A549 (cell line): ENCODE measurements at regions not wholly inside any gene's neighbourhood (a gene's known extent, or its start where the extent isn't known, plus 50 kb on each side); places are given as distances from the start of the nearest gene placed in this dataset.
"Not testable (repeated sequence)": the region's sequence is repeated elsewhere in the genome, so short reads cannot be mapped to it uniquely, and the experiment has no call there.

ENCODE experiments used
- ATAC-seq, 2 experiments: fragments of 200-7000 bp in 1 of 2; fragments of >200 bp in 1 of 2; cut with Nextera tagmentation in 1 of 2; cut with Tn5 transposase in 1 of 2; 3 replicates each; pipeline versions ENCODE4 v1.8.0 to v1.9.1; 2018 to 2020; ENCODE audit warnings: mild to moderate bottlenecking in 1 of 2, moderate library complexity in 1 of 2
- CTCF ChIA-PET: fragments of 300-600 bp; sonication (Branson Sonifier 250); formaldehyde crosslinking; extraction: SDS; loops from one replicate; lab custom pipeline; 2021; ENCODE audit warnings: antibody characterized with exemption, inconsistent platforms; lab: Yijun Ruan, JAX
- POLR2A ChIA-PET: fragments of 350-600 bp; formaldehyde crosslinking; extraction: SDS; loops from one replicate; lab custom pipeline; 2021; ENCODE audit warnings: antibody characterized with exemption, inconsistent platforms; lab: Yijun Ruan, JAX
- DNase-seq, 2 experiments: peaks; one replicate each; pipeline versions ENCODE4 v3.0.0 to v3.0.0-alpha.2; 2011 to 2016; ENCODE audit warnings: low read depth in 1 of 2, low spot score in 1 of 2
- FAIRE-seq: peaks from 2 replicates; lab custom pipeline; 2011; peaks lifted over from hg19 to GRCh38; lab: Jason Lieb, UNC
- H3K27ac ChIP-seq, 2 experiments: fragments of >200 bp; sonication (Bioruptor Twin); formaldehyde crosslinking; 3 replicates each; pipeline ENCODE4 v1.5.1; 2016 to 2017
- H3K4me1 ChIP-seq: fragments of >200 bp; sonication (Bioruptor Twin); formaldehyde crosslinking; 3 replicates; pipeline ENCODE4 v1.6.1; 2016
- H3K4me2 ChIP-seq: fragments of >200 bp; sonication (Bioruptor Twin); formaldehyde crosslinking; 3 replicates; pipeline ENCODE4 v1.6.1; 2016
- H3K4me3 ChIP-seq: fragments of >200 bp; sonication (Bioruptor Twin); formaldehyde crosslinking; 3 replicates; pipeline ENCODE4 v1.5.1; 2016
- H3K9me3 ChIP-seq: fragments of >200 bp; sonication (Bioruptor Twin); formaldehyde crosslinking; 3 replicates; pipeline ENCODE4 v1.6.1; 2016
- ATOH8 ChIP-seq: fragments of 250-450 bp; sonication (Bioruptor Pico); IDR thresholded peaks from 2 replicates; pipeline ENCODE4 v1.5.0; 2020; ENCODE audit warnings: low read depth, mild to moderate bottlenecking, moderate library complexity
- CBX2 ChIP-seq: fragments of 200-600 bp; sonication (generic); IDR thresholded peaks from 2 replicates; pipeline ENCODE4 v1.6.1; 2016; ENCODE audit warnings: low read depth, mild to moderate bottlenecking, borderline replicate concordance
- CEBPB ChIP-seq, 2 experiments: fragments of >200 bp in 1 of 2; sonication (Bioruptor Twin) in 1 of 2; formaldehyde crosslinking in 1 of 2; IDR thresholded peaks; 2 replicates each; pipeline ENCODE4 v1.6.1; 2012 to 2016
- CHD2 ChIP-seq: fragments of 150-350 bp; IDR thresholded peaks from 2 replicates; pipeline ENCODE4 v1.6.1; 2014; ENCODE audit warnings: low read length; ENCODE audit not compliant: partially characterized antibody
- CTCF ChIP-seq: fragments of >200 bp; sonication (Bioruptor Twin); formaldehyde crosslinking; IDR thresholded peaks from 3 replicates; pipeline ENCODE4 v1.5.1; 2016
- EHMT2 ChIP-seq: fragments of 200-600 bp; sonication (generic); IDR thresholded peaks from 2 replicates; pipeline ENCODE4 v1.6.1; 2016; ENCODE audit warnings: antibody characterized with exemption, low read depth, mild to moderate bottlenecking, moderate library complexity
- ELK1 ChIP-seq: fragments of 150-350 bp; IDR thresholded peaks from 2 replicates; pipeline ENCODE4 v1.6.1; 2014; ENCODE audit warnings: low read depth, mild to moderate bottlenecking, low read length
- EP300 ChIP-seq, 2 experiments: fragments of >200 bp; sonication (Bioruptor Twin); formaldehyde crosslinking; IDR thresholded peaks; 2 replicates in 1 of 2; 3 replicates in 1 of 2; pipeline ENCODE4 v1.6.1; 2016 to 2017
- FOXS1 ChIP-seq: fragments of 250-450 bp; sonication (Bioruptor Pico); IDR thresholded peaks from 2 replicates; pipeline ENCODE4 v1.5.0; 2020; ENCODE audit warnings: mild to moderate bottlenecking, moderate library complexity
- JUN ChIP-seq, 2 experiments: fragments of >200 bp; sonication (Bioruptor Twin); formaldehyde crosslinking; IDR thresholded peaks; 2 replicates in 1 of 2; 3 replicates in 1 of 2; pipeline ENCODE4 v1.6.1; 2016 to 2017
- KDM1A ChIP-seq: fragments of 200-600 bp; sonication (generic); IDR thresholded peaks from 2 replicates; pipeline ENCODE4 v1.6.1; 2016; ENCODE audit warnings: low read depth, mild to moderate bottlenecking
- MAZ ChIP-seq: fragments of 150-350 bp; IDR thresholded peaks from 2 replicates; pipeline ENCODE4 v1.6.1; 2014; ENCODE audit warnings: antibody characterized with exemption, low read depth, low read length, borderline replicate concordance
- MYC ChIP-seq: IDR thresholded peaks from 2 replicates; pipeline ENCODE4 v1.6.1; 2012; ENCODE audit warnings: mild to moderate bottlenecking, inconsistent platforms, low read length, improper control_type of control experiment, borderline replicate concordance
- NFE2L2 ChIP-seq: fragments of 150-350 bp; conservative IDR thresholded peaks from 2 replicates; pipeline ENCODE4 v1.6.1; 2014; ENCODE audit warnings: low read length
- NR3C1 ChIP-seq: fragments of >200 bp; sonication (Bioruptor Twin); formaldehyde crosslinking; IDR thresholded peaks from 3 replicates; pipeline ENCODE4 v1.6.1; 2017
- PHF8 ChIP-seq: fragments of 200-600 bp; sonication (generic); IDR thresholded peaks from 2 replicates; pipeline ENCODE4 v1.6.1; 2016; ENCODE audit warnings: low read depth, mild to moderate bottlenecking, antibody characterized with exemption, moderate library complexity, borderline replicate concordance
- RCOR1 ChIP-seq: fragments of 150-350 bp; IDR thresholded peaks from 2 replicates; pipeline ENCODE4 v1.6.1; 2014; ENCODE audit warnings: antibody characterized with exemption, low read length, low read depth
- RFX5 ChIP-seq: fragments of 450-650 bp; IDR thresholded peaks from 2 replicates; pipeline ENCODE4 v1.7.1; 2014; ENCODE audit warnings: antibody characterized with exemption, mild to moderate bottlenecking, moderate library complexity
- SMC3 ChIP-seq: fragments of >200 bp; sonication (Bioruptor Twin); formaldehyde crosslinking; IDR thresholded peaks from 3 replicates; pipeline ENCODE4 v1.6.1; 2018; ENCODE audit warnings: inconsistent platforms
- SREBF2 ChIP-seq: fragments of 450-650 bp; IDR thresholded peaks from 2 replicates; pipeline ENCODE4 v1.6.1; 2014; ENCODE audit warnings: mild to moderate bottlenecking, moderate library complexity
- TP53 ChIP-seq: fragments of 250-450 bp; sonication (Bioruptor Pico); IDR thresholded peaks from 2 replicates; pipeline ENCODE4 v1.5.0; 2021; ENCODE audit warnings: mild to moderate bottlenecking, moderate library complexity
- ZC3H11A ChIP-seq: fragments of 450-650 bp; IDR thresholded peaks from 2 replicates; pipeline ENCODE4 v1.6.1; 2014; ENCODE audit warnings: antibody characterized with exemption, mild to moderate bottlenecking
- ZNF302 ChIP-seq: fragments of 250-450 bp; sonication (Bioruptor Pico); IDR thresholded peaks from 2 replicates; pipeline ENCODE4 v1.9.0; 2021; ENCODE audit warnings: inconsistent platforms, mild to moderate bottlenecking, moderate library complexity
- WGBS: methylation state at CpG from one replicate; pipeline ENCODE4 v1.1.6; 2017; ENCODE audit errors: missing lambda C conversion rate; 5-methylcytosine and 5-hydroxymethylcytosine counted together
- TF ChIP-seq, protein P1 (sequence below): fragments of 450-650 bp; IDR thresholded peaks from 2 replicates; pipeline ENCODE4 v1.6.1; 2014; ENCODE audit warnings: antibody characterized with exemption
- TF ChIP-seq, protein P2 (sequence below): fragments of >200 bp; sonication (Bioruptor Twin); formaldehyde crosslinking; IDR thresholded peaks from 3 replicates; pipeline ENCODE4 v1.6.1; 2016

DNA sequence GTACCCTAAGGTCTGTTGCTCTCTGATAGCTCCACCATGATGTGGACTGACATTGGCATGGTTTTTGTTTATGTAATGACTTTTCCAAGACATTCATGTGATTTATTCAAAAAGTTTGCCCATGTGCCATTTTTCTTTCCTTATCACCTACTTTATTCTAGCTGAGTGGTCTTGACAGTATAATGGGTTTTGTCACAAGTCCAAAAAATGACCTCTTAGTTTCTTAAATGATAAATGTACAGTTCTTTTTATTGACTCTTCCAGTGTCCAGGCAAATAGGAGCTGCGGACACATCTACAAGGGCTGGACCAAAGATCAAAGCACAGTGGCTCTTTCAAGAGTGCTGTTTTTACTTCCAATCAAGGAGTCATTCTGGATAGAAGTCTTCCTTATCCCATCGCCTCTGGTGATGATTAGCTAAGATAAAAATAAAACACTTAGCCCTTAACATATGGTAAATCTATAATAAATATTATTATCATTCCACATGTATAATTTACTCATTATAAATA, 141.4 kb downstream of the MMUT start:
- peaks cover 4% of the 10 kb centered on the region; the same call in 1 of the 3 replicates for H3K4me1 ChIP-seq
- FAIRE-seq (no peak), ATAC-seq (no peak), DNase-seq (no peak)
- no peaks in the 10 kb centered on the region for H3K9me3 ChIP-seq
- no peak overlapping the region for H3K4me3 ChIP-seq
- H3K4me2 ChIP-seq: no peak overlapping the region
- WGBS: 71% methylated on average over 2 of the region's 2 CpGs
- POLR2A ChIA-PET: no interaction called here
- CTCF ChIA-PET: no interaction called here
- TF ChIP-seq, protein P1, sequence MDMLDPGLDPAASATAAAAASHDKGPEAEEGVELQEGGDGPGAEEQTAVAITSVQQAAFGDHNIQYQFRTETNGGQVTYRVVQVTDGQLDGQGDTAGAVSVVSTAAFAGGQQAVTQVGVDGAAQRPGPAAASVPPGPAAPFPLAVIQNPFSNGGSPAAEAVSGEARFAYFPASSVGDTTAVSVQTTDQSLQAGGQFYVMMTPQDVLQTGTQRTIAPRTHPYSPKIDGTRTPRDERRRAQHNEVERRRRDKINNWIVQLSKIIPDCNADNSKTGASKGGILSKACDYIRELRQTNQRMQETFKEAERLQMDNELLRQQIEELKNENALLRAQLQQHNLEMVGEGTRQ: no peak
- no peak for TF ChIP-seq CTCF
- TF ChIP-seq ZC3H11A: no peak
- TF ChIP-seq CEBPB (IDR thresholded peaks at IDR 0.05): no peak
- no peak for TF ChIP-seq JUN (IDR thresholded peaks at IDR 0.05)
- no peak for TF ChIP-seq EHMT2
- TF ChIP-seq FOXS1 (CRISPR knock-in tag): no peak
- TF ChIP-seq CHD2: no peak
- TF ChIP-seq ATOH8 (CRISPR knock-in tag): no peak
- TF ChIP-seq EP300 (IDR thresholded peaks at IDR 0.05): no peak
- H3K27ac ChIP-seq: no peak overlapping the region

GRCh38 chr6:49305010-49305409, 158.0 kb downstream of the MMUT start:
- POLR2A ChIA-PET: no interaction called here
- H3K4me1 ChIP-seq: no peaks in the 10 kb centered on the region
- CTCF ChIA-PET: no interaction called here
- no peak for ATAC-seq
- H3K27ac ChIP-seq: no peak overlapping the region
- H3K9me3 ChIP-seq: no peaks in the 10 kb centered on the region
- no peak overlapping the region for H3K4me2 ChIP-seq
- 20% methylated on average over 1 of the region's 1 CpG for whole genome bisulfite sequencing
- DNase-seq: no peak
- no peak for FAIRE-seq
- no peak overlapping the region for H3K4me3 ChIP-seq
- TF ChIP-seq CBX2: no peak
- no peak for TF ChIP-seq MYC
- TF ChIP-seq ELK1: no peak
- no peak for TF ChIP-seq RFX5
- no peak for TF ChIP-seq CTCF
- TF ChIP-seq KDM1A: no peak
- TF ChIP-seq, protein P2, sequence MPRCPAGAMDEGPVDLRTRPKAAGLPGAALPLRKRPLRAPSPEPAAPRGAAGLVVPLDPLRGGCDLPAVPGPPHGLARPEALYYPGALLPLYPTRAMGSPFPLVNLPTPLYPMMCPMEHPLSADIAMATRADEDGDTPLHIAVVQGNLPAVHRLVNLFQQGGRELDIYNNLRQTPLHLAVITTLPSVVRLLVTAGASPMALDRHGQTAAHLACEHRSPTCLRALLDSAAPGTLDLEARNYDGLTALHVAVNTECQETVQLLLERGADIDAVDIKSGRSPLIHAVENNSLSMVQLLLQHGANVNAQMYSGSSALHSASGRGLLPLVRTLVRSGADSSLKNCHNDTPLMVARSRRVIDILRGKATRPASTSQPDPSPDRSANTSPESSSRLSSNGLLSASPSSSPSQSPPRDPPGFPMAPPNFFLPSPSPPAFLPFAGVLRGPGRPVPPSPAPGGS: no peak
- no peak for TF ChIP-seq SMC3
- no peak for TF ChIP-seq NR3C1
- no peak for TF ChIP-seq EP300 (IDR thresholded peaks at IDR 0.05)
- TF ChIP-seq NFE2L2: no peak
- no peak for TF ChIP-seq MAZ
- TF ChIP-seq SREBF2: no peak
- TF ChIP-seq RCOR1: no peak
- no peak for TF ChIP-seq TP53 (CRISPR knock-in tag)
- TF ChIP-seq ZNF302 (CRISPR knock-in tag): no peak
- no peak for TF ChIP-seq PHF8
- TF ChIP-seq, all 56 proteins: peak for 0

DNA sequence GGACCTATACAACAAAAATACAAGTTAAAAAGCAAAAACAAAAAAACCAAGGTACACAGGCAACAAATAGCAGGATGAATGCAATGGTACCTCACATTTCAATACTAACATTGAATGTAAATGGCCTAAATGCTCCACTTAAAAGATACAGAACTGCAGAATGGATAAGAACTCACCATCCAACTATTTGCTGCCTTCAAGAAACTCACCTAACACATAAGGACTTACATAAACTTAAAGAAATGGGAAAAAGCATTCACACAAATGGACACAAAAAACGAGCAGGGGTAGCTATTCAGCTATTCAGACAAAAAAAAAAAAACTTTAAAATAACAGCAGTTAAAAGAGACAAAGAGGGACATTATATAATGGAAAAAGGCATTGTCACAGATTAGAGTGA, 158.7 kb downstream of the MMUT start:
- 6% methylated on average over 1 of the region's 1 CpG for WGBS
- H3K4me2 ChIP-seq, H3K9me3 ChIP-seq, H3K4me3 ChIP-seq, CTCF ChIA-PET, FAIRE-seq, H3K4me1 ChIP-seq, POLR2A ChIA-PET, ATAC-seq, DNase-seq, H3K27ac ChIP-seq: not testable (repeated sequence)
